ENCODE measurements at regions not wholly inside any gene's neighbourhood (a gene's known extent, or its start where the extent isn't known, plus 50 kb on each side); places are given as distances from the start of the nearest gene placed in this dataset.
A peak's percentile ranks its signal among the peaks of the same experiment; 100 is the strongest.

GRCh38 chr7:81014908-81015307, 96.1 kb upstream of the SEMA3C start:
- H3K4me3 ChIP-seq (ENCODE audit: low read length) = no peak overlapping the region
- TF ChIP-seq, protein P1, sequence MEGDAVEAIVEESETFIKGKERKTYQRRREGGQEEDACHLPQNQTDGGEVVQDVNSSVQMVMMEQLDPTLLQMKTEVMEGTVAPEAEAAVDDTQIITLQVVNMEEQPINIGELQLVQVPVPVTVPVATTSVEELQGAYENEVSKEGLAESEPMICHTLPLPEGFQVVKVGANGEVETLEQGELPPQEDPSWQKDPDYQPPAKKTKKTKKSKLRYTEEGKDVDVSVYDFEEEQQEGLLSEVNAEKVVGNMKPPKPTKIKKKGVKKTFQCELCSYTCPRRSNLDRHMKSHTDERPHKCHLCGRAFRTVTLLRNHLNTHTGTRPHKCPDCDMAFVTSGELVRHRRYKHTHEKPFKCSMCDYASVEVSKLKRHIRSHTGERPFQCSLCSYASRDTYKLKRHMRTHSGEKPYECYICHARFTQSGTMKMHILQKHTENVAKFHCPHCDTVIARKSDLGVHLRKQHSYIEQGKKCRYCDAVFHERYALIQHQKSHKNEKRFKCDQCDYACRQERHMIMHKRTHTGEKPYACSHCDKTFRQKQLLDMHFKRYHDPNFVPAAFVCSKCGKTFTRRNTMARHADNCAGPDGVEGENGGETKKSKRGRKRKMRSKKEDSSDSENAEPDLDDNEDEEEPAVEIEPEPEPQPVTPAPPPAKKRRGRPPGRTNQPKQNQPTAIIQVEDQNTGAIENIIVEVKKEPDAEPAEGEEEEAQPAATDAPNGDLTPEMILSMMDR (conservative IDR thresholded peaks at IDR 0.05; ENCODE audit: low read depth, low read length) = no peak
- DNase-seq (ENCODE audit: low read depth) = peak; percentile 18

DNA sequence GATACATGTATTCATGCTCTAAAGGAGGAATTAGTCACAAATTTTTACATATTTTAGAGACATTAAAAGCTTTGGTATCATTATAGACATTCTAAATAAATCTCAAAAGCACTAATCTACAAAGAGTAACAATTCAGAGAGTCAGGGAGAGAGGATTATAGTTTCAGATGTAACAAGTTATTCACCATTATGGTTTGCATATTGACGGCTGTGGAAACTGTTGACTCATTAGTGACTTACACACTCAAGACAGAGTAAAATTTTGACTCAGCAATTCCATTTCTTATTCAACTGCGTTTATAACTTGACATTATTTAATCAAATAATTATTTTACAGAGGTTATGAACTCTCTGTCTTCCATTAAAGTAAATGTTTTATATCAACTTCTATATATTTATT, 95.4 kb upstream of the SEMA3C start:
- TF ChIP-seq, protein P1 (conservative IDR thresholded peaks at IDR 0.05; ENCODE audit: low read depth, low read length) = no peak
- peak; percentile 60 for DNase-seq (ENCODE audit: low read depth)
- H3K4me3 ChIP-seq (ENCODE audit: low read length) = no peak overlapping the region

DNA sequence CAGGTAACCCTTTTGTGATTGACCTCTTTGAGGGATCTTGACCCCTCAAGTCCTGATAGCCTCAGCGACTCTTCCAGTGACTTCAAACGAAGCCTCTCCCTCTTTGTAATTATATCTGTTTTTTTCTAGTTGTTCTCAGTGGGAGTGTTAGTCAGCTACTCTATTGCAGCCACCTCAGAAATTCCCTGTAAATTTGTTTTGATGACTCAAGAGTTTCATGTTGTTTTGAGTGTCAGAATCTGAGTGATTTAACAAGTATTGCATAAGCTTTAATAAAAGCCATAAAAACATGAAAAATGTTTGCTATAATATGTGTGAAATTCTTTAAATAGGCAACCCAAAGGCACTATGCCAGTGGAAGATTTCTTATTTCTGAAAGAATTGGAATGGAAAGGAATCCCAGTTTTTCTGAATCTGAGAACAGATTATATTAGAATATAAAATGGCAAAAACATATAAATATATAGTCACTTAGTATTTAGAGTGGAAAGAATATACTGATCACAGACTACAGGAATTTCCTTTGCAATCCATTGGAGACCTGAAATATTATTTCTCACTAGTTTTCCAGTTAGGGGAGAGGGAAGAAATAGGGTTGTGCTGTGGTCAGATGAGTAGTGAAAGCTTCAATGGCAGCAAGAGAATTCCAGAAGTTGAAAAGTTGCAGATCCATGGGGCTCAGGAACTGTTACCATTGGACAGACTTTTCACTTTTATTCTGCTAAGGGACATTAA, 94.4 kb upstream of the SEMA3C start:
- peak; percentile 68 for DNase-seq (ENCODE audit: low read depth)
- TF ChIP-seq, protein P1 (conservative IDR thresholded peaks at IDR 0.05; ENCODE audit: low read depth, low read length) = no peak
- no peak overlapping the region for H3K4me3 ChIP-seq (ENCODE audit: low read length)

- TF ChIP-seq, protein P1 (conservative IDR thresholded peaks at IDR 0.05; ENCODE audit: low read depth, low read length) = no peak
- no peak overlapping the region for H3K4me3 ChIP-seq (ENCODE audit: low read length)
- DNase-seq (ENCODE audit: low read depth) = no peak
These were observed 90.0 kb upstream of the SEMA3C start for GRCh38 chr7:81008901-81009300.

- DNase-seq (ENCODE audit: low read depth) = peak; percentile 9
These were observed 88.2 kb upstream of the SEMA3C start for GRCh38 chr7:81007051-81007450.

GRCh38 chr7:81005254-81005653, 86.4 kb upstream of the SEMA3C start:
- H3K4me3 ChIP-seq (ENCODE audit: low read length) = no peak overlapping the region
- DNase-seq (ENCODE audit: low read depth) = no peak
- TF ChIP-seq, protein P1 (conservative IDR thresholded peaks at IDR 0.05; ENCODE audit: low read depth, low read length) = no peak

More at GRCh38 chr7:81007051-81007450, 88.2 kb upstream of the SEMA3C start:
- TF ChIP-seq, protein P1 (conservative IDR thresholded peaks at IDR 0.05; ENCODE audit: low read depth, low read length) = no peak
- no peak overlapping the region for H3K4me3 ChIP-seq (ENCODE audit: low read length)

GRCh38 chr7:81004098-81004497, 85.2 kb upstream of the SEMA3C start:
- no peak overlapping the region for H3K4me3 ChIP-seq (ENCODE audit: low read length)
- peak; percentile 65 for DNase-seq (ENCODE audit: low read depth)
- TF ChIP-seq, protein P1 (conservative IDR thresholded peaks at IDR 0.05; ENCODE audit: low read depth, low read length) = no peak

Measured in retinal pigment epithelial cell (primary cell).